Progenitor cell of endocrine pancreas (in vitro differentiated cells): ENCODE measurements at regions not wholly inside any gene's neighbourhood (a gene's known extent, or its start where the extent isn't known, plus 50 kb on each side); places are given as distances from the start of the nearest gene placed in this dataset.

Source experiments
- DNase-seq: peaks from one replicate; pipeline ENCODE4 v3.0.0; 2021; ENCODE audit warnings: low spot score; ENCODE audit not compliant: unreplicated experiment
- H3K27ac Mint-ChIP-seq: 2 replicates; pipeline ENCODE4 v1.8.0; 2021; ENCODE audit warnings: mild to moderate bottlenecking, moderate library complexity, mixed read lengths
- H3K27me3 Mint-ChIP-seq: 2 replicates; pipeline ENCODE4 v1.8.0; 2021; ENCODE audit warnings: mixed read lengths
- H3K36me3 Mint-ChIP-seq: 2 replicates; pipeline ENCODE4 v1.8.0; 2022; ENCODE audit warnings: mixed read lengths; ENCODE audit not compliant: insufficient read depth
- H3K4me1 Mint-ChIP-seq: 2 replicates; pipeline ENCODE4 v1.8.0; 2021; ENCODE audit warnings: low read depth, mixed read lengths
- H3K4me3 Mint-ChIP-seq: 2 replicates; pipeline ENCODE4 v1.8.0; 2021; ENCODE audit warnings: low read depth, mild to moderate bottlenecking, moderate library complexity, mixed read lengths
- H3K9me3 Mint-ChIP-seq: 2 replicates; pipeline ENCODE4 v1.8.0; 2021; ENCODE audit warnings: low read depth, mixed read lengths
- TF ChIP-seq, protein P1 (sequence below): fragments of 200-600 bp; sonication (generic); IDR thresholded peaks from one replicate; pipeline ENCODE4 v1.5.0; 2021; ENCODE audit warnings: antibody characterized with exemption, mild to moderate bottlenecking; ENCODE audit not compliant: unreplicated experiment

DNA sequence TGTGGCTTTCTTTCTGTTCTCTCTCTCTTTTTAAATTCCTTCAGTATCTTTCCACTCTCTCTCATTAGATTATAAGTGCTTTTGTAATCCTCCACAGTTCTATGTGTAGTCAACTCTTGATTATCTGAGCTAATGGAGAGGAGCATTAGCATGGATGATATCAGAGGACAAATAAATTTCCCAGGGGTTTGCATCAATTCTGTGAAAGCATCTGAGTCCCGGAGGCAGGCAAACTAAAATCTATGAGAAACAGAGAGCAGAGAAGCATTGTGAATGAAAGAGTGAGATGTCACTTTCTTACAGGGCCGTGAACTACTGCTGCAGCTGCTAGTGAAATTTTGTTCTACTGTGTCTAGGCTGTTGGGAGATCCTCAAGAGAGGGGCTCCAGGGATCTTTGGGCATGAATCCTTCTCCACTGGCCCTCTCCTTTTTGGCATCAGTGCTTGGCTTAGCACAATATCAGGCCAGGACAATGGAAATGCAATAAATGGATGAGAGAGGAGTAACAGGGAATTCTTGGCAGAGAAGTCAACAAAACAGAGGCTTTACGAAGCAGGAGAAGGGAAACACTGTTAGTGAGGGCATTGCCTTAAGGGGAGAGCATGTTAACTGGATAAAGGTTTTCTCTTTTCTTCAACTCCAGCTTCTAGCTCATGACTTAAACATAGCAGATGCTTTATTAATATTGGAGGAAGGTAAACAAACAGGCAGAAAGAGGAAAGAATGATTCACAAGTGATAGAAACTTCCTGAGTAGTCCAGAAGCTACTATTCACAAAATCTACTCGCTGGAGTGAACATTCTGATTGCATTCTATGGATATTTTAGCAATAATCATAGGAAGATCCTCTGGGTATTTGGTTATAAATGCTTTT is 847.0 kb upstream of the MAP3K7 start:
- TF ChIP-seq, protein P1, sequence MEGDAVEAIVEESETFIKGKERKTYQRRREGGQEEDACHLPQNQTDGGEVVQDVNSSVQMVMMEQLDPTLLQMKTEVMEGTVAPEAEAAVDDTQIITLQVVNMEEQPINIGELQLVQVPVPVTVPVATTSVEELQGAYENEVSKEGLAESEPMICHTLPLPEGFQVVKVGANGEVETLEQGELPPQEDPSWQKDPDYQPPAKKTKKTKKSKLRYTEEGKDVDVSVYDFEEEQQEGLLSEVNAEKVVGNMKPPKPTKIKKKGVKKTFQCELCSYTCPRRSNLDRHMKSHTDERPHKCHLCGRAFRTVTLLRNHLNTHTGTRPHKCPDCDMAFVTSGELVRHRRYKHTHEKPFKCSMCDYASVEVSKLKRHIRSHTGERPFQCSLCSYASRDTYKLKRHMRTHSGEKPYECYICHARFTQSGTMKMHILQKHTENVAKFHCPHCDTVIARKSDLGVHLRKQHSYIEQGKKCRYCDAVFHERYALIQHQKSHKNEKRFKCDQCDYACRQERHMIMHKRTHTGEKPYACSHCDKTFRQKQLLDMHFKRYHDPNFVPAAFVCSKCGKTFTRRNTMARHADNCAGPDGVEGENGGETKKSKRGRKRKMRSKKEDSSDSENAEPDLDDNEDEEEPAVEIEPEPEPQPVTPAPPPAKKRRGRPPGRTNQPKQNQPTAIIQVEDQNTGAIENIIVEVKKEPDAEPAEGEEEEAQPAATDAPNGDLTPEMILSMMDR, result no peak

DNA sequence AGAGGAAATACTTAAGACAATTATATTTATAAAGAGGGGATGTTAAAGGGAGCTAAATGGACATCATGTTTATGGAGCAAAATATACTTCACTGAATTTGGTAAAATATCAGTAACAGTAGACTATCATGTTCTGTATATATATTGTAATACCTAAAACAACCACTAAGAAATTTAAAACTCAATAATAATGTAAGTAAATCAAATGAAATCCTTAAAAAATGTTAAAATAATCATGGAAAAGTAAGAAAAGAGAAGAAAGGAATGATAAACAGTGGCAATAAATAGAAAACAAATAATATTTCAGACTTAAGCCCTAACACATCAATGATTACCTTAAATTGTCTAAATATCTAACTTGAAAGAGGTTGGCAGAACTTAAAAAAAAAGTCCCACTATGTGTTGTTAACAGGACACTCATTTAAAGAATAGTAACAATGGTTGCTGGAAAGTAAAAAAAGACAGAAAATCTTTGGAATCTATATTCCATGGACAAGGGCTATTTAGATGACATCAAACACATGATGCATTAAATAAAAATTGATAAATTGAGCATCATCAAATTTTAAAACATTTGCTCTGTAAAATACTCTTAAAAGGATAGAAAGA is 842.2 kb upstream of the MAP3K7 start:
- Mint-ChIP-seq H3K4me3 (no peak overlapping the region), H3K27ac (no peak overlapping the region), H3K4me1 (no peaks in the 10 kb centered on the region), H3K36me3 (no peaks in the 10 kb centered on the region), H3K9me3 (no peaks in the 10 kb centered on the region), H3K27me3 (no peaks in the 10 kb centered on the region)
- TF ChIP-seq, protein P1, result peak; percentile 35
- no peak for DNase-seq

More for the DNA sequence above, 847.0 kb upstream of the MAP3K7 start:
- H3K4me1 Mint-ChIP-seq, result no peaks in the 10 kb centered on the region
- H3K36me3 Mint-ChIP-seq, result no peaks in the 10 kb centered on the region
- no peak for DNase-seq
- no peaks in the 10 kb centered on the region for H3K9me3 Mint-ChIP-seq
- no peak overlapping the region for H3K4me3 Mint-ChIP-seq
- H3K27me3 Mint-ChIP-seq, result no peaks in the 10 kb centered on the region
- H3K27ac Mint-ChIP-seq, result no peak overlapping the region

DNA sequence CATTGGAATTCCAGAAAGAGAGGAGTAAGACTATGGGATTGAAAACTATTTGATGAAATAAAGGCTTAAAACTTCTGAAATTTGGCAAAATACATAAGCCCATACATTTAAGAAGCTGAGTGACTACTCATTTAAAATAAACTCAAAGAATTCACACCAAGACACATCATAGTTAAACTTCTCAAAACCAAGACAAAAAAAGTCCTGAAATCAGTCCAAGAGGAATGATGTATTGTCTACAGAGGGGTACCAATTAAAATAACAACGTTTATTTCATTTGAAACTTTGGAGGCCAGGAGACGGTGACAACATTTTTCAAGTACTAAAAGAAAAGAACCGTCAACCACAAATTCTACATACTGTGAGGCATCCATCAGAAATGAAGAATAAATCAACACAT is 841.4 kb upstream of the MAP3K7 start:
- Mint-ChIP-seq H3K27ac (no peak overlapping the region), H3K4me3 (no peak overlapping the region), H3K36me3 (no peaks in the 10 kb centered on the region), H3K4me1 (no peaks in the 10 kb centered on the region), H3K9me3 (no peaks in the 10 kb centered on the region), H3K27me3 (no peaks in the 10 kb centered on the region)
- DNase-seq, result no peak
- TF ChIP-seq, protein P1, result no peak

DNA sequence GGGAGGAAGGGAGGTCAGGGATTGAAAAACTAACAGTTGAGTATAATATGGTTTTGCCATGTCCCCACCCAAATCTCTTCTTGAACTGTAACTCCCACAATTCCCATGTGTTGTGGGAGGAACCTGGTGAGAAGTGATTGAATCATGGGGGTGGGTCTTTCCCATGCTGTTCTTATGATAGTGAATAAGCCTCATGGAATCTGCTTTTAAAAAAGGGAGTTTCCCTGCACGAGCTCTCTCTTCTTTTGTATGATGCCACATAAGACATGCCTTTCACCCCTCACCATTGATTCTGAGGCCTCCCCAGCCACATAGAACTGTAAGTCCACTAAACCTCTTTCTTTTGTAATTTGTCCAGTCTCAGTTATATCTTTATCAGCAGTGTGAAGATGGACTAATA is 833.4 kb upstream of the MAP3K7 start:
- TF ChIP-seq, protein P1, result no peak
- no peak overlapping the region for H3K4me3 Mint-ChIP-seq
- H3K27ac Mint-ChIP-seq, result no peak overlapping the region
- no peak for DNase-seq
- peaks cover 24% of the 10 kb centered on the region for H3K9me3 Mint-ChIP-seq
- H3K36me3 Mint-ChIP-seq, result no peaks in the 10 kb centered on the region
- H3K27me3 Mint-ChIP-seq, result no peaks in the 10 kb centered on the region
- H3K4me1 Mint-ChIP-seq, result no peaks in the 10 kb centered on the region

DNA sequence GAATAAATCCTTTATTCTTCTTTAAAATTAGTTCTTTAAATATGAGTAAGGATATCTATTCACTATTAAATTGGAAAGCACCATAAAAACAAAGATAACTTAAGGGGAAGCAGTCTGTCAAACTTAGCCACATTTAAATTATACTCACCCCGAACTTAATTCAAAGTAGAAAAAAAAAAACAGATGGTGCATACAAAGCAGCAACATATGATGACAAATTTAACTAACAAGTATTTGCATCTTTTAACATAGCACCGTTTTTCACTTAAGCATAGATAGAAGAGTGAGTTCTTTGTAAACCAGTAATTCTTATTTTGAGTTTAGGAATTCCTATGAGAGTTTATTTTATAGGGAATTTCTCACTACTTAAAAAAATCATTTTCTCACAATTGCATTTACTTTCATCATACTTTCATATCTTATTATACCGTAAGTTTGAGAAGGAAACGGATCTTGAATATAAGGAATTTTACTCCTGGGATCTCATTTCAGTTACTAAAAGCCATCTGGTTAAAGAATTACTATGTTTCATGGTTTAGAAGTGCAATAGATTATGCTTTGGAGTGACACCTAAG is 828.2 kb upstream of the MAP3K7 start:
- no peaks in the 10 kb centered on the region for H3K36me3 Mint-ChIP-seq
- no peak overlapping the region for H3K27ac Mint-ChIP-seq
- H3K27me3 Mint-ChIP-seq, result no peaks in the 10 kb centered on the region
- peaks cover 25% of the 10 kb centered on the region for H3K9me3 Mint-ChIP-seq
- no peaks in the 10 kb centered on the region for H3K4me1 Mint-ChIP-seq
- no peak overlapping the region for H3K4me3 Mint-ChIP-seq
- TF ChIP-seq, protein P1, result no peak
- no peak for DNase-seq
